OCI-M1 (cell line): ENCODE measurements at regions not wholly inside any gene's neighbourhood (a gene's known extent, or its start where the extent isn't known, plus 50 kb on each side); places are given as distances from the start of the nearest gene placed in this dataset.

Experiments used
- DNase-seq: peaks from one replicate; lab custom pipeline; 2025; lab: John Stamatoyannopoulos, UW

- DNase-seq = no peak
Measured at GRCh38 chr22:34159491-34159890, 239.2 kb upstream of the LARGE1 start.

GRCh38 chr22:34160141-34160783 lies 240.0 kb upstream of the LARGE1 start:
- no peak for DNase-seq

GRCh38 chr22:34161431-34162123 lies 241.3 kb upstream of the LARGE1 start:
- peak; percentile 2 for DNase-seq

GRCh38 chr22:34198976-34199375 lies 278.7 kb upstream of the LARGE1 start:
- no peak for DNase-seq

- DNase-seq = no peak
Measured at GRCh38 chr22:34210301-34210700, 290.0 kb upstream of the LARGE1 start.

GRCh38 chr22:34214372-34214771 lies 294.1 kb upstream of the LARGE1 start:
- no peak for DNase-seq

GRCh38 chr22:34225278-34225677 lies 305.0 kb upstream of the LARGE1 start:
- no peak for DNase-seq

- no peak for DNase-seq
Measured at GRCh38 chr22:34236527-34236926, 316.3 kb upstream of the LARGE1 start.

- no peak for DNase-seq
Measured at GRCh38 chr22:34239421-34239820, 319.1 kb upstream of the LARGE1 start.

GRCh38 chr22:34243023-34243422 lies 322.7 kb upstream of the LARGE1 start:
- DNase-seq = no peak

- no peak for DNase-seq
Measured at GRCh38 chr22:34255042-34255441, 334.8 kb upstream of the LARGE1 start.

- peak; percentile 48 for DNase-seq
Measured at GRCh38 chr22:34278121-34278520, 357.8 kb upstream of the LARGE1 start.

GRCh38 chr22:34281738-34282137 lies 361.5 kb upstream of the LARGE1 start:
- DNase-seq = no peak

- DNase-seq = no peak
Measured at GRCh38 chr22:34283844-34284243, 363.6 kb upstream of the LARGE1 start.

GRCh38 chr22:34293324-34293723 lies 373.0 kb upstream of the LARGE1 start:
- DNase-seq = peak; percentile 15

GRCh38 chr22:34294476-34294875 lies 374.2 kb upstream of the LARGE1 start:
- peak; percentile 17 for DNase-seq

- no peak for DNase-seq
Measured at GRCh38 chr22:34294986-34295385, 374.7 kb upstream of the LARGE1 start.

GRCh38 chr22:34296461-34296860 lies 376.2 kb upstream of the LARGE1 start:
- DNase-seq = no peak

- DNase-seq = no peak
Measured at GRCh38 chr22:34297536-34298120, 377.4 kb upstream of the LARGE1 start.

- no peak for DNase-seq
Measured at GRCh38 chr22:34299496-34299895, 379.2 kb upstream of the LARGE1 start.

GRCh38 chr22:34301569-34301968 lies 381.3 kb upstream of the LARGE1 start:
- no peak for DNase-seq

- peak; percentile 20 for DNase-seq
Measured at GRCh38 chr22:34303656-34304055, 383.4 kb upstream of the LARGE1 start.

GRCh38 chr22:34306361-34306760 lies 386.1 kb upstream of the LARGE1 start:
- DNase-seq = no peak
